ENCODE measurements at regions not wholly inside any gene's neighbourhood (a gene's known extent, or its start where the extent isn't known, plus 50 kb on each side); places are given as distances from the start of the nearest gene placed in this dataset.
A peak's percentile ranks its signal among the peaks of the same experiment; 100 is the strongest.

- no peak for DNase-seq (ENCODE audit: low read depth, low spot score)
Measured at GRCh38 chr6:26149240-26149639, 62.0 kb downstream of the HFE start.

DNA sequence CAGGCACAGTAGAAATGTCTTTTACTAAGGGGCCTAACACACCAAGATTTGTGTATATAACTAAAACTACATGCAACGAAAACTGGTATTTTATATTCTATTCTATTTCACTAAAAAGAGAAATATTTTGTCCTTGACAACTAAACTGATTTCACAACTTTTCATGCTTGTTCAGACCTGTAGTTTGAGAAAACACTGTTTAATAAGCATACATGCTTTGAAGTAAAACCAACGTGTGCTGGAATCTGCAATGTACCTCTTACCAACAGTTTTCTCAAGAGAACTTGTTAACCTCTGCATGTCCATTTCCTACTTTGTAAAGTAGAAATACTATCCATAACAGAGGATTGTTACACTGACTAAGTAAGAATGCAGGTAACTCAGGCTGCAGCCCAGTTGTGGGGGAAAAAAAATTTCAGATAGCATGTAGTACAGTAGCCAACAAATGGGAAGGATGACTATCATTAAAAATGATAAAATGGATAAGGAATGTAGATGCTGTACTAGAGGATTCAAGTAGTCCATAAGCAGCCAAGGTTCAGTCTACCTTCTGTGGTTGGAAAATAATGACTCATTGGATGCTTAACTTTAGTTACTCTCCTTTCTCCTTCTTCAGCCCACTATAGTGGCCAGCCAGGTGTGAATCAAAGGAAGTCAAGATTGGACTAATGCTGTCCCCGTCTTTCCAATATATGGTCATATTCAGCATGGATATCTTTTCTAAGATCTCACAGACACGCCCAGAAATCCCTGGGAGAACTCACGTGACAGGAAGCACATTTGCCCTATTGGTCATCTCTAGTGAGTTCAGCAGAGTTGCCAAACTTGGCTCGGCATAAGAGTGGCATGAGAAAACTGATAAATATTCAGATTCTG, 65.2 kb downstream of the HFE start:
- no peak for DNase-seq (ENCODE audit: low read depth, low spot score)

GRCh38 chr6:26155061-26155930, 68.1 kb downstream of the HFE start:
- peak; percentile 46 for DNase-seq (ENCODE audit: low read depth, low spot score)

GRCh38 chr6:26156105-26156849, 69.0 kb downstream of the HFE start:
- DNase-seq (ENCODE audit: low read depth, low spot score), result peak; percentile 97

DNA sequence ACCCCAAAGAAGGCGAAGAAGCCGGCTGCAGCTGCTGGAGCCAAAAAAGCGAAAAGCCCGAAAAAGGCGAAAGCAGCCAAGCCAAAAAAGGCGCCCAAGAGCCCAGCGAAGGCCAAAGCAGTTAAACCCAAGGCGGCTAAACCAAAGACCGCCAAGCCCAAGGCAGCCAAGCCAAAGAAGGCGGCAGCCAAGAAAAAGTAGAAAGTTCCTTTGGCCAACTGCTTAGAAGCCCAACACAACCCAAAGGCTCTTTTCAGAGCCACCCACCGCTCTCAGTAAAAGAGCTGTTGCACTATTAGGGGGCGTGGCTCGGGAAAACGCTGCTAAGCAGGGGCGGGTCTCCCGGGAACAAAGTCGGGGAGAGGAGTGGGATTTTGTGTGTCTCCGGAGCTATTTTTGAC, 69.6 kb downstream of the HFE start:
- peak; percentile 67 for DNase-seq (ENCODE audit: low read depth, low spot score)

DNA sequence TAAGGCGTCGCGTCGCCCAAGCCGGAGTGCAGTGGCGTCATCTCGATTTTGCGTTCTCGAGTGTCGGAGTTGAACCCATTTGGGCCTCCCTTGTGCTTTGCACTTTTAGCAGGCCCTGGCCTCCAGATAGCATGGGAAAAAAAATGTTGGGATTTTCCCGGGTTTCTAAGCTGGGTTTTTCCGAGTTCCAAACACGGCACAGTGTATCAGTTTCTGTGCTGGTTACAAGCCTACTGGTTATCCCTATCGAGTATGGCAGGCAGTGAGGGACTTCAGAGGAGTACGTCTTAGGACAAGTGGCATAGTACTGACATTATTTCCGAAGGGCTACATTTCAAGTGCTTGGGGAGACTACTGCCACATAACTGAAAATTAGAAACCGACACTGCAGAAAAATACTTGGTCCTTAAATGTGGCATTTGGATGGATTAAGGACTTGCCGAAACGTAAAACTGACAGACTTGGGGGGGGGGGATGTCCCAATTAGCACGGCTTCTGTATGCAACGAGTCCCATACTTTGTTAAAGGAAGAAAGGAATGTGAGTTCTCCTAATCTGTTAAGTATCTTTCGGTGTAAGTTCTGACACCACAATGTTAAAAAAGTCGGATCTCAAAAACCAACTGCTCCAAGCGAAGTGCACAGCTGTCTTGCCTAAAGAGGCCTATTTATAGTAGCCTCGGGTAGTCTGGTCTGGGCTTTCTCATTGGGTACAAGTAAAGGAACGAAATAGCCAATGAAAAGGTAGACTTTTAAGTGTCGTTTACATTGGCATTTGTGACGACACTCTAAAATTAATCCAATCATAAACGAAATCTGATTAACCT, 70.2 kb downstream of the HFE start:
- DNase-seq (ENCODE audit: low read depth, low spot score), result no peak

DNA sequence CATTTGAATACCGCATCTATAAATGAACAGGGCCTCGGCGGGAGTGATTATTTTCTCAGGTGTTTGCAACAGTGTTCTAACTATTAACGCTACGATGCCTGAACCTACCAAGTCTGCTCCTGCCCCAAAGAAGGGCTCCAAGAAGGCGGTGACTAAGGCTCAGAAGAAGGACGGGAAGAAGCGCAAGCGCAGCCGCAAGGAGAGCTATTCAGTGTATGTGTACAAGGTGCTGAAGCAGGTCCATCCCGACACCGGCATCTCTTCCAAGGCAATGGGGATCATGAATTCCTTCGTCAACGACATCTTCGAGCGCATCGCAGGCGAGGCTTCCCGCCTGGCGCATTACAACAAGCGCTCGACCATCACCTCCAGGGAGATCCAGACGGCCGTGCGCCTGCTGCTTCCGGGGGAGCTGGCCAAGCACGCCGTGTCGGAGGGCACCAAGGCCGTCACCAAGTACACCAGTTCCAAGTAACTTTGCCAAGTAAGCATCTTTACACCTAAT, 70.9 kb downstream of the HFE start:
- peak; percentile 94 for DNase-seq (ENCODE audit: low read depth, low spot score)

- DNase-seq (ENCODE audit: low read depth, low spot score), result peak; percentile 62
Measured at GRCh38 chr6:26158581-26159356, 71.5 kb downstream of the HFE start.

DNA sequence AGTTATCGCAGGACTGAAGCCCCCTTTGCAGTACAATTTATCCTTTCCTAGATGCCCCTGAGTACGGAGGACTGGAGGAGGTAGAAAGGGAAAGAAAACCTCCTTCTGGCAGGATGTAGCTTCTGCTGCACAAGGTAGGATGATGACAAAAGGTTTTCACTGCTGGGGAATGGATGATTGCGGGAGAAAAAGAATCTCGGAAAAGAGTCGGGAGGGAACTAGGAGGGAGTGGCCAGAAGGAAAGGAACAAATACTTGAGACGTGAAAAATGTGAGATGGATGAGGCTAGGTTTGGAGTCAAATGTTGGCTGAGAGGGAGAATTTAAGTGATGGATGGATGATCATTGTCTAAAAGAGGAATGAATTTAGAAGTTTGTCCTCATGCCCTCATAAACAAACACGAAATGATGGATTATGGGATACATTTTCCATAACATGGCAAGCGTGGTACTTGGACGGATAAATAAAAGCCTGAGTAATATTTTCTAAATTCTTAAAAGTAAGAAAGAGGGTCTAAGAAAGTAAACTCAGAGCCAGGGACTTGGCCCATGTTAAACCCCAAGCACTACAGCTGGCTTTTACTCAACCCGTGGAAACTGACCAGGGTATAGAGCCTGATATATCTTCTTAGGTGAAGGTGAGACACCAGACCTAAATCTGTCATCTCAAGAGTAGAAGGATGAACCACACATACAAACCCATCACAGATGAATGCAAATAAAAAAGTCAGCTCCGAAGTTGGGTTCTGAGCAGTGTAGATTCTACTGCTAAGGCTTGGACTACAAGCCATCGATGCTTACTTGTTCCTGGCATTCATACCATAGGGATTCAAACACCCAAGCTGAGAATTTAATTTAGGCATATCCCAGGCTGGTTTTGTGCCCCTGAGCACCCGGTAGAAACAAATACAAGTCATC, 72.4 kb downstream of the HFE start:
- peak; percentile 65 for DNase-seq (ENCODE audit: low read depth, low spot score)

DNA sequence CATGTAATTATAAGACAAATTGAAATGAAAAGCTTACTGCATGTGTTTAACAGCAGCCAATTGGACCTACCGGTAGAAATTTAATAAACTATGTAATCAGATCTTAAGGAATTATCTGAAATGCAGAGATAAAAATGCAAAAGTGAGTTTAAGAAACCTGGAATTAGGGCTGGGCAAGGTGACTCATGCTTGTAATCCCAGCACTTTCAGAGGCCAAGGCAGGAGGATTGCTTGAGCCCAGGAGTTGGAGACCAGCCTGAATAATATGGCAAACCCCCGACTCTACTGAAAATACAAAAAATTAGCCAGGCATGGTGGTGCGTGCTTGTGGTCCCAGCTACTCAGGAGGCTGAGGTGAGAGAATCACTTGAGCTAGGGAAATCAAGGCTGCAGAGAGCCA, 74.1 kb downstream of the HFE start:
- no peak for DNase-seq (ENCODE audit: low read depth, low spot score)

DNA sequence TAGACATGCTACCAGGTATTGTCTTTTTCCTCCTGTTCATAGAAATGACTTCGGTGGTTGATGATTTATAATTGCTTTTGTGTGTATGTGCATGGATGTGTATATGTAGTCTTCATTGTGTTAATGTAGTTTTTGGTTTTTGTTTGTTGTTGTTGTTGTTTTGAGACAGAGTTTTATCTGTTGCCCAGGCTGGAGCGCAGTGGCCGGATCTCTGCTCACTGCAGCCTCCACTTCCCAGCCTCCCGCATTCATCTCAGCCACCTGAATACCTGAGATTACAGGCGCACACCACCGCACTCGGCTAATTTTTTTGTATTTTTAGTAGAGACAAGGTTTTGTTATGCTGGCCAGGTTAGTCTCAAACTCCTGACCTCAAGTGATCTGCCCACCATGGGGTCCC, 75.2 kb downstream of the HFE start:
- DNase-seq (ENCODE audit: low read depth, low spot score), result no peak

DNA sequence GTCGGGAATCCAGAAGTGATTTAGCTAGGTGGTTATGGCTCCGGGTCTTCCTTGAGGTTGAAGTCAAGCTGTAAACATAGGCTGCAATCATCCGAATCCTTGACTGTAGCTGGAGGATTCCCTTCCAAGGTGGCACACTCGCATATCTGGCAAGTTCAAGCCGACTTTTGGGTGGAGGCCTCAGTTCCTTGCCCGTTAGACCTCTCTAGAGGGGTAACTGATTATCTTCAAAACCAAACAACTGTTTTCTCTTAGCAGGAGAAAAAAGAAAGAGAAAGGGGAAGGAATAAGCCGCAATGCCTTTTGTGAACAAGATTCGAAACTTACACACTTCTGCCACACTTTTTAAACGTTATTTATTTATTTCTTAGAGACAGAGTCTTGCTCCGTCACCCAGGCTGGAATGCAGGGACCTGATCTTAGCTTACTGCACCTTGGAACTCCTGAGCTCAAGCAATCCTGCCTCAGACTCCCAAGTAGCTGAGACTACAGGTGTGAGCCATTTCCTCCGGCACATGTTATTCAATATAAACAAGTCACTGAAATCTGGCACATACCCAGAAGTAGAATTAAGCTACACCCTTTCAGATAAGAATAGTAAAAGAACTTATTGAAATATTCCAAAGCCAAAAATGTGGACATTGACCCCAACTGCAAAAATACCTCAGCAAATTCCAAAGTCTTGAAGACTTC, 76.3 kb downstream of the HFE start:
- DNase-seq (ENCODE audit: low read depth, low spot score), result no peak

DNA sequence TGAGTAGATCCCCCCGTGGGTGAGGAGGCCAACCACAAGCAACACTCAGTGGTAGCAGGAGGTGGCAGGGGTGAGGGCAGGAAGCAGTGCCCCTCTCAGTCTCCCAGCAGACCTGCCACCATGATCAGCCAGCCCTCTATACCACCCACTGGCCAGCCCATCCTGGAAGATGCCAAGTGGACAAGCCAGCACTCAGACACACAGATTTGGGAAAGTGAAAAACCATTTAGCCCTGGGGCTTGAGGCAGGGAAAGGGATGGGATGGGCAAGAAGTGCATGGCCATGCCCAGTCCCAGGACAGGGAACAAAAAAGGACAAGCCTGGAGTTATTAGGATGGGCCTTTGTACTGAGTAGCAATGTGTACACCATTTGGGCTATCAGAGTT, 76.9 kb downstream of the HFE start:
- DNase-seq (ENCODE audit: low read depth, low spot score), result no peak

GRCh38 chr6:26165261-26165790, 78.1 kb downstream of the HFE start:
- DNase-seq (ENCODE audit: low read depth, low spot score), result no peak

DNA sequence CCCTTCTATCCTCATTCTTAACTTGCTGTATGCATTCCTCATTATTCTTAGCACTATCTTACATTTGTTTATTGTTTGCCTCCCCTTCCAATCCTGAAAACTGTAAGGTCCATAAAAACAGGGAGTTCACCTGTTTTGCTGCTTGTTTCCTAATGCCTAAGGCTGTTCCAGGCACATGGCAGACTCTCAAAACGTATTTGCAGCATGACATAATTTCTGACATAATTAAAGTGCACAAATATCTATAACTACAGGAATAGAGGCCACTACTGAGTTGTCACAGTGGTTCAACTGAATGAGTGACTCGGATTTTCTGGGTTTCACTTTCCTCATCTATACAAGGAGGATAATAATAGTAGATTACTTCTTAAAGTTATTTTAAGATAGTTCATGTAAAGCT, 83.0 kb downstream of the HFE start:
- no peak for DNase-seq (ENCODE audit: low read depth, low spot score)

GRCh38 chr6:26170951-26171841, 84.0 kb downstream of the HFE start:
- DNase-seq (ENCODE audit: low read depth, low spot score), result no peak

DNA sequence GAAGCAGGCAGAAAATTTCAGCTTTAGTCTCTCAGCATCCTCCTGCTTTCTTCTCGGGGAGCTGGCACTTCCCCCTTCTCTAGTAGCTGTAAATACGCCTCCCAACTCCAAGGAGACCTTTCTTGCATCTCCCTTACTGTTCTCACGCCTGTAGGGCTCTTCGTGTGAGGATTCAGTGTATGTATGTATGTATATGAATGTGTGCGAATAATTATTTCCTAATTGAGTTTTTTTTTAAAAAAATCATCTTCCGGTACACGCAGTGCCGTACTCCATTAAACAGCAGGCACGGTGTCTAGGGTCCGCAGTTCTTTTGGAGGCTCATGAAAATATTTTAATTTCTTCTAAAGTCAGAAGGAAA, 85.4 kb downstream of the HFE start:
- peak; percentile 65 for DNase-seq (ENCODE audit: low read depth, low spot score)

- no peak for DNase-seq (ENCODE audit: low read depth, low spot score)
Measured at GRCh38 chr6:26173836-26174145, 86.6 kb downstream of the HFE start.
